Endothelial cell of umbilical vein (primary cell): ENCODE measurements at regions not wholly inside any gene's neighbourhood (a gene's known extent, or its start where the extent isn't known, plus 50 kb on each side); places are given as distances from the start of the nearest gene placed in this dataset.

Experiments used
- BruUV-seq: library from RNA; stranded (reverse); fragments of 400-500 nt; replicated peaks from 2 replicates; lab custom pipeline; 2021; lab: Mats Ljungman, UMichigan
- CTCF ChIA-PET: fragments of 300-600, 350-600 bp; sonication (Branson Sonifier 250); formaldehyde crosslinking; loops from one replicate; lab custom pipeline; 2021; ENCODE audit warnings: antibody characterized with exemption, inconsistent platforms; lab: Charles Lee
- POLR2A ChIA-PET: fragments of 300-600, 350-600 bp; sonication (Branson Sonifier 250); formaldehyde crosslinking; loops from one replicate; lab custom pipeline; 2021; ENCODE audit warnings: antibody characterized with exemption, inconsistent platforms; lab: Charles Lee
- DNase-seq: peaks from one replicate; pipeline ENCODE4 v3.0.0-alpha.2; 2011; ENCODE audit warnings: low read depth, low spot score
- FAIRE-seq: peaks from 2 replicates; lab custom pipeline; 2011; peaks lifted over from hg19 to GRCh38; lab: Jason Lieb, UNC
- H2AFZ ChIP-seq: 2 replicates; pipeline ENCODE4 v1.6.0; 2012; ENCODE audit warnings: low read depth, low read length, control low read depth, inconsistent platforms
- H3K27ac ChIP-seq: 2 replicates; pipeline ENCODE4 v1.5.1; 2011; ENCODE audit warnings: low read depth, mild to moderate bottlenecking, control low read depth, low read length, moderate library complexity; ENCODE audit not compliant: insufficient read depth
- H3K27me3 ChIP-seq, 2 experiments: 2 replicates each; pipeline versions ENCODE4 v1.6.0 to v1.6.1; 2011; ENCODE audit warnings: low read length in 2 of 2, mixed read lengths in 1 of 2; ENCODE audit not compliant: control insufficient read depth in 2 of 2, insufficient read depth in 2 of 2
- H3K36me3 ChIP-seq, 2 experiments: 2 replicates in 1 of 2; 3 replicates in 1 of 2; pipeline ENCODE4 v1.5.1; 2011; ENCODE audit warnings: low read length in 2 of 2, mild to moderate bottlenecking in 1 of 2, moderate library complexity in 1 of 2; ENCODE audit not compliant: control insufficient read depth in 2 of 2, insufficient read depth in 2 of 2; ENCODE audit errors: extremely low read depth in 1 of 2
- H3K4me1 ChIP-seq: 3 replicates; pipeline ENCODE4 v1.5.1; 2011; ENCODE audit warnings: mild to moderate bottlenecking, low read length; ENCODE audit not compliant: control insufficient read depth, insufficient read depth; ENCODE audit errors: extremely low read depth
- H3K4me2 ChIP-seq: 2 replicates; pipeline ENCODE4 v1.6.1; 2011; ENCODE audit warnings: low read length, control low read depth, mixed read lengths; ENCODE audit not compliant: insufficient read depth
- H3K4me3 ChIP-seq, 3 experiments: fragments of 200-600 bp in 1 of 3; sonication (generic), shearing (Covaris generic) in 1 of 3; replicated peaks in 1 of 3; 2 replicates each; pipeline ENCODE4 v1.5.1; 2011 to 2016; ENCODE audit warnings: control low read depth in 3 of 3, low read length in 3 of 3, mild to moderate bottlenecking in 2 of 3, inconsistent platforms in 1 of 3, low read depth in 1 of 3, moderate library complexity in 1 of 3; ENCODE audit not compliant: insufficient read depth in 1 of 3
- H3K79me2 ChIP-seq: 2 replicates; pipeline ENCODE4 v1.6.0; 2012; ENCODE audit warnings: low read length, inconsistent platforms; ENCODE audit not compliant: control insufficient read depth, insufficient read depth
- H3K9ac ChIP-seq: replicated peaks from 2 replicates; pipeline ENCODE3; 2011; ENCODE audit warnings: low read length, control low read depth; ENCODE audit not compliant: insufficient read depth; ENCODE audit errors: extremely low read depth
- H3K9me1 ChIP-seq: replicated peaks from 3 replicates; pipeline ENCODE4 v1.6.0; 2011; ENCODE audit warnings: mild to moderate bottlenecking, low read length; ENCODE audit not compliant: control insufficient read depth, insufficient read depth; ENCODE audit errors: extremely low read depth
- H3K9me3 ChIP-seq: replicated peaks from 2 replicates; pipeline ENCODE4 v1.5.1; 2012; ENCODE audit warnings: low read length, inconsistent platforms; ENCODE audit not compliant: control insufficient read depth, insufficient read depth
- H4K20me1 ChIP-seq: replicated peaks from 2 replicates; pipeline ENCODE3; 2011; ENCODE audit warnings: mild to moderate bottlenecking, low read length; ENCODE audit not compliant: control insufficient read depth, insufficient read depth; ENCODE audit errors: extremely low read depth
- EZH2 ChIP-seq: IDR thresholded peaks from 2 replicates; pipeline ENCODE4 v1.6.1; 2012; ENCODE audit warnings: borderline replicate concordance, low read depth, mild to moderate bottlenecking, moderate library complexity, low read length, inconsistent platforms; ENCODE audit not compliant: severe bottlenecking
- FOS ChIP-seq: IDR thresholded peaks from 2 replicates; pipeline ENCODE4 v1.6.1; 2011; ENCODE audit warnings: mild to moderate bottlenecking, low read length, moderate library complexity, borderline replicate concordance; ENCODE audit not compliant: insufficient read depth
- GATA2 ChIP-seq: IDR thresholded peaks from 2 replicates; pipeline ENCODE4 v1.7.0; 2011; ENCODE audit warnings: low read depth, mild to moderate bottlenecking, moderate library complexity, mixed read lengths, low read length; ENCODE audit not compliant: insufficient read length, insufficient read depth
- JUN ChIP-seq: IDR thresholded peaks from 2 replicates; pipeline ENCODE4 v1.6.1; 2011; ENCODE audit warnings: borderline replicate concordance, low read depth; ENCODE audit not compliant: insufficient read length, insufficient read depth
- MYC ChIP-seq: IDR thresholded peaks from one replicate; pipeline ENCODE4 v1.6.1; 2011; ENCODE audit warnings: mild to moderate bottlenecking, low read depth, low read length
- POLR2A ChIP-seq: IDR thresholded peaks from 2 replicates; pipeline ENCODE4 v1.6.1; 2012; ENCODE audit warnings: low read depth, mild to moderate bottlenecking, control low read depth, low read length
- POLR2AphosphoS5 ChIP-seq: IDR thresholded peaks from 2 replicates; pipeline ENCODE4 v1.6.1; 2012; ENCODE audit warnings: low read depth, mild to moderate bottlenecking, control low read depth, low read length, moderate library complexity; ENCODE audit not compliant: insufficient read depth
- dilution Hi-C: fragments of 300-500 bp; cut with MboI; formaldehyde crosslinking; loops from one replicate; pipeline ENCODE4 v1.15.0; 2019; ENCODE audit warnings: low sequenced_read_pairs; ENCODE audit not compliant: extremely low pct_ligation_motif_present
- intact Hi-C: fragments of 100-400 bp; cut with micrococcal nuclease; formaldehyde crosslinking; loops from one replicate; pipeline ENCODE4 v1.10.0; 2022
- TF ChIP-seq, protein P1 (sequence below), 2 donors: IDR thresholded peaks; 1 replicate in 1 of 2; 2 replicates in 1 of 2; pipeline ENCODE4 v1.5.1; 2011; ENCODE audit warnings: low read length in 2 of 2, mild to moderate bottlenecking in 2 of 2, moderate library complexity in 2 of 2, control low read depth in 1 of 2, inconsistent platforms in 1 of 2, low read depth in 1 of 2; ENCODE audit not compliant: insufficient read depth in 1 of 2; ENCODE audit errors: extremely low read depth in 1 of 2
- TF ChIP-seq, protein P2 (sequence below): IDR thresholded peaks from 2 replicates; pipeline ENCODE4 v1.6.1; 2011; ENCODE audit not compliant: insufficient read depth, insufficient read length

GRCh38 chr6:98747960-98748359 is 86.4 kb upstream of the POU3F2 start:
- Histone ChIP-seq H3K27ac (no peak overlapping the region), H2AFZ (no peak overlapping the region), H3K9me1 (no peaks in the 10 kb centered on the region), H3K36me3 (no peaks in the 10 kb centered on the region), H3K9ac (no peak overlapping the region), H3K27me3 (no peaks in the 10 kb centered on the region), H3K9me3 (no peaks in the 10 kb centered on the region), H3K79me2 (no peaks in the 10 kb centered on the region), H3K4me1 (no peaks in the 10 kb centered on the region), H3K4me3 (no peak overlapping the region), H3K4me2 (no peak overlapping the region), H4K20me1 (no peaks in the 10 kb centered on the region)
- DNase-seq (no peak), FAIRE-seq (no peak)
- no TSS peak for BruUV-seq
- POLR2A ChIA-PET, result no interaction called here
- TF ChIP-seq MYC (no peak), POLR2AphosphoS5 (no peak), JUN (no peak), POLR2A (no peak), EZH2 (no peak), GATA2 (no peak), FOS (no peak)
- TF ChIP-seq, protein P1, sequence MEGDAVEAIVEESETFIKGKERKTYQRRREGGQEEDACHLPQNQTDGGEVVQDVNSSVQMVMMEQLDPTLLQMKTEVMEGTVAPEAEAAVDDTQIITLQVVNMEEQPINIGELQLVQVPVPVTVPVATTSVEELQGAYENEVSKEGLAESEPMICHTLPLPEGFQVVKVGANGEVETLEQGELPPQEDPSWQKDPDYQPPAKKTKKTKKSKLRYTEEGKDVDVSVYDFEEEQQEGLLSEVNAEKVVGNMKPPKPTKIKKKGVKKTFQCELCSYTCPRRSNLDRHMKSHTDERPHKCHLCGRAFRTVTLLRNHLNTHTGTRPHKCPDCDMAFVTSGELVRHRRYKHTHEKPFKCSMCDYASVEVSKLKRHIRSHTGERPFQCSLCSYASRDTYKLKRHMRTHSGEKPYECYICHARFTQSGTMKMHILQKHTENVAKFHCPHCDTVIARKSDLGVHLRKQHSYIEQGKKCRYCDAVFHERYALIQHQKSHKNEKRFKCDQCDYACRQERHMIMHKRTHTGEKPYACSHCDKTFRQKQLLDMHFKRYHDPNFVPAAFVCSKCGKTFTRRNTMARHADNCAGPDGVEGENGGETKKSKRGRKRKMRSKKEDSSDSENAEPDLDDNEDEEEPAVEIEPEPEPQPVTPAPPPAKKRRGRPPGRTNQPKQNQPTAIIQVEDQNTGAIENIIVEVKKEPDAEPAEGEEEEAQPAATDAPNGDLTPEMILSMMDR (IDR thresholded peaks at IDR 0.05; ENCODE audit: extremely low read depth in 1 of 2, insufficient read depth in 1 of 2, low read depth in 1 of 2, low read length in 2 of 2), result no peak
- TF ChIP-seq, protein P2, sequence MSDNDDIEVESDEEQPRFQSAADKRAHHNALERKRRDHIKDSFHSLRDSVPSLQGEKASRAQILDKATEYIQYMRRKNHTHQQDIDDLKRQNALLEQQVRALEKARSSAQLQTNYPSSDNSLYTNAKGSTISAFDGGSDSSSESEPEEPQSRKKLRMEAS, result no peak
- intact Hi-C loops (no loop called here), dilution Hi-C loops (no loop called here)
- CTCF ChIA-PET, result no interaction called here
